Stimulated activated CD4-positive, alpha-beta T cell treated with anti-CD3 and anti-CD28 coated beads, TNF-alpha, amount 100 ng/mL, for 24 hours (primary cell): ENCODE measurements at regions not wholly inside any gene's neighbourhood (a gene's known extent, or its start where the extent isn't known, plus 50 kb on each side); places are given as distances from the start of the nearest gene placed in this dataset.
"Not testable (repeated sequence)": the region's sequence is repeated elsewhere in the genome, so short reads cannot be mapped to it uniquely, and the experiment has no call there.

Experiments used
- DNase-seq, 3 experiments: peaks; one replicate each; pipeline ENCODE4 v3.0.0-alpha.2; 2020; ENCODE audit warnings: low read depth in 3 of 3

DNA sequence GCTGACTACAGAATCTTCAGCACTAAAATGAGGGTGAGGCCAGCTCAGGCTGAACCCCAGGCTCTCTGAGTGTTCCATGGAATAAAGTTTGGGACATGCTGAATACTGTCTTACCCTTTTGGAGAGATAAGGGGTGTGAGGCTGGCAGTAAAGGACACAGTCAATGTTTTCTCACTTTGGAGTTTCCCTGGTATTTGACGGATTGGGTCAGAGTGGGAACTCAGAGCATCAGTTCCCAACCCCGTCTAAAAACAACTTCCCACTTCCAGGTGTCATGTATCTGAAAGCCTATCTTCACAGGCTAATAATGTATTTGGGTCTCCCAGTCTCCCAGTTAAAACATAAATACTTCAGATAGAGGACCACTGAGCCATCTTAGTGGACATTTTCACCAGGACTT is 180.7 kb downstream of the TLE3 start:
- DNase-seq: no peak

GRCh38 chr15:69919816-69920215 is 177.9 kb downstream of the TLE3 start:
- DNase-seq: no peak

- DNase-seq: no peak
These were observed 177.5 kb downstream of the TLE3 start for GRCh38 chr15:69920221-69920620.

GRCh38 chr15:69921626-69922619 is 175.8 kb downstream of the TLE3 start:
- no peak for DNase-seq

DNA sequence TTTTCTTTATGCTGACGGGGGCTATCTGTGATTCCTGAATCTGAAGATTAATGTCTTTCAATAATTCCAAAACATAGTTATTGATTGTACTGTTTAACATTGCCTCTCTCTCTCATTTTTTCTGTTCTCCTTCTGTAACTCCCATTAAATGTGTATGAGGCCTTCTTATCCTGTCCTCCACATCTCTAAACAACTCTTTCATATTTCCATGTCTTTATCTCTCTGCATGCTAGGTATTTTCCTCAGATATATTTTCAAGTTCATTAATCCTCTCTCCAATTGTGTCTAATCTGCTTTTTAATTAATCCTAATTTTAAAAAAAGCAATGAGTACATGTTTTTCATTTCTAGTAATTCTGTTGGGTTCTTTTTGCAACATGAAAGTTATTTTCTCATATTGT is 173.2 kb downstream of the TLE3 start:
- no peak for DNase-seq

- no peak for DNase-seq
These were observed 171.7 kb downstream of the TLE3 start for GRCh38 chr15:69926006-69926405.

DNA sequence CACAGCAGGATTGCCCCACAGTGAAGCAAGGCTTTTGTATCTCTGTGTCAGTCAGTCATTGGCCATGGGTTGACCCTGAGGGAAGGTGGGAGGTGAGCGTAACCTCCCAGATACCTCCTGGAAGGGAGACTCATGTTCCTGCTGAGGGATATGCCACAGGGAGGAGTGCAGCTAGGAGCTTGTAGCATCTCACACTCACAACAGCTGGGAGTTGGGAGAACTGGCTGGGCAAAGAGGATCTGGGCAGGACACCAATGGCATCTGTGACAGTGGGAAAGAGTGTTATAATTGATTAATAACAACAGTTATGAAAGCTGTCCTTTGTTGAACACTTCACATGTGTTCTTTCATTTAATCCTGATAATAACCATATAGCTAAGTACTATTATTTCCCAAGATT is 171.0 kb downstream of the TLE3 start:
- DNase-seq: no peak

GRCh38 chr15:69928890-69929289 is 168.8 kb downstream of the TLE3 start:
- not testable (repeated sequence) for DNase-seq

DNA sequence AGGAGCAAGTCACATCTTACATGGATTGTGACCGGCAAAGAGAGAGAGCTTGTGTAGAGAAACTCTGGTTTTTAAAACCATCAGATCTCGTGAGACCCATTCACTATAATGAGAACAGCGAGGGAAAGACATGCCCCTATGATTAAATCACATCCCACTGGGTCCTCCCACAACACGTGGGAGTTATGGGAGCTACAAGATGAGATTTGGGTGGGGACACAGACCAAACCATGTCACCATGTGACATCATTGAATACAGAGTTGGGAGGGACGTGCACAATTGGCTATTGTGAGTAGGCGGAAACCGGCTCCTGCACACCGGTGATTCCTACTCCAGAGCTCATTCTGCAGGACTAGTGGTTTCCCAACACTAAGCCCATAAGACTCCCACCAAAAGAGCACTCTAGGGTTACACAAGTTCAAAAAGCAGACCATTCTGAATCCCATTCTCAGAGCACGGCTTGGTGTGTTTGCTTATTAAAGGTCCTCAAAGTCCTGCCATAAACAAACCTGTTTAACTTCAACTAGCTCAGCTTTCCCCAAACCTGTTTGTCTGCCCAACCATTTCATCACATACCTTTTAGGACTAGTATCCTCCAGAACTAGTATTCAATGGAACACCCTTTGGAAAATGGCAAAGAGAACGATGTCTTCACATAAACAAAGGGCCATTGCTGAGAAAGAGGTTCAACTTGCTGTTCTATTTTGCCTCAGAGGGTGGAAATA is 167.6 kb downstream of the TLE3 start:
- no peak for DNase-seq

DNA sequence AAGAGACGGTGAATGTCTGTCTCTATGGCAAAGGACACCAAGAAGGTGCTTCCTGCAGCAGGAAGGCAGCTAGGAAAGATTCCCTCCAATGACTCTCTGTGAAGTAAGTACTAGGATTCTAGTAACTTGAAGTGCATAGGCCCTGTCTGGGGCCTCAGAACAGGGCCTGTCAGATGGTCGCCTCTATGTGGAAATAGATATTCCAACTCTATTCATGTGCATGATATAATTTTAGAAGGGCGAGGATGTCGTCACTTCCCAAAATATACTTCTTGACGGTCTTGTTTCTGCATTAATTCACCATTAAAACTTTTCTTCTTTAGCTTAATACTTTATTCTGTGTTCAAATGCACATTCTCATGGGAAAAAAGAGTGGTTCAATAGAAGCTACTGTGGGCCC is 167.0 kb downstream of the TLE3 start:
- no peak for DNase-seq

- DNase-seq: no peak
These were observed 166.6 kb downstream of the TLE3 start for GRCh38 chr15:69931156-69931555.

GRCh38 chr15:69934607-69935006 is 163.1 kb downstream of the TLE3 start:
- DNase-seq: no peak

DNA sequence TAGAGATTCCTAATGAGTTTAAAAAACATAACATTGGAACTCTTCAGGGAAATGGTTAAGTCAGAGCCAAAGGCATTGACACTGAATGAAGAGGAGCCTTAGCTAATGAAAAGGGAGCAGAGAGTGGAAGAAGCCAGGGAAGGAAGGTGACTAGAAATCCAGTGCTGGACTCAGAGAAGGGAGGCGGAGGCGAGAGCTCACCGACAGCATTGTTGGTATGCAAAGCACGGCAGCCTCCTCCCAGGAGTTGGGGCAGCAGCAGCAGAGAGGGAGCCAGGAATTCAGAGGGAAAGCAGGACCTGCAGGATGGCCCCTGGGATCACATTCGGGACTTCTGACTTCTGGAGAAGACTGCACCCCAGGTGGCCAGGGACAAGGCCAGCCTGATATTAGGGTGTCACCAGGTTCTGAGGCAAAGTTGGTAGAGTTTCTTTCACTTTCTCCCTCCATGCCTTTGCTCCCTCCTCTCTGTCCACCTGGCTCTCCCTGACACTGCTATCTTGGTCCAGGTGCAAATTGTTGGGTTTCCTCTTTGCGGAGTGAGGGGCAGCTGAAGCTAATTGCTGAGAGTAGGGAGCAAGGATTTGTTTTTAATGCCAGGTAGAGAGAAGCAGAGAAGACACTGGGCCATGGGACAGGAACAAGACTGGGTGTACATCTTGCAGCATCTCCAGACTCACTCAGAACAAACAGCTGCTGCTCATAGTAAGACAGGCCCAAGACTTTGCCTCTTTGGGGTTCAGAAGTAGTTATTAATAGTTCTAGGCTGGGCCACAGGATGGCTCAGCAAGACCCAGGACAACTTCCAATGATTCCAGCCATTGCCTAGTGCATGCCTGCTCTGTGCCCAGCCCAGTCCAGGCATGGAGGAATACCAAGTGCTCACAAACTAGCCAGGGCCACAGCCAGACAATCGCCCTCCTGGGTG is 157.9 kb downstream of the TLE3 start:
- DNase-seq: no peak

GRCh38 chr15:69940441-69941300 is 157.0 kb downstream of the TLE3 start:
- no peak for DNase-seq

DNA sequence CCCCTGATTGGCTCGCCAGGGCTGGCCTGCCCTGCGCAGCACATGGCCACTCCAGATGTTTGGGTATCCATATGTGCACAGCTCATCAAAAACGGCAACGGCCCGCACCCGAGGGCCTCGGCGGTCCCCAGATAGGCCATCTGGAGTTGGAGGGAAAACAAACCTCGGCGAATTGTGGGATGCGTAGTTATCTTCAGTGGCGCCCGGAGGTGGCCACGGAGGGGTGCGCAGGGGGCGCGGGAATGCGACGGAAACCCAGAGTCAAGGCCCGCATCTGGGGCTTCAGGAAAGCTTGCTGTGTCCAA is 156.5 kb downstream of the TLE3 start:
- DNase-seq: no peak

DNA sequence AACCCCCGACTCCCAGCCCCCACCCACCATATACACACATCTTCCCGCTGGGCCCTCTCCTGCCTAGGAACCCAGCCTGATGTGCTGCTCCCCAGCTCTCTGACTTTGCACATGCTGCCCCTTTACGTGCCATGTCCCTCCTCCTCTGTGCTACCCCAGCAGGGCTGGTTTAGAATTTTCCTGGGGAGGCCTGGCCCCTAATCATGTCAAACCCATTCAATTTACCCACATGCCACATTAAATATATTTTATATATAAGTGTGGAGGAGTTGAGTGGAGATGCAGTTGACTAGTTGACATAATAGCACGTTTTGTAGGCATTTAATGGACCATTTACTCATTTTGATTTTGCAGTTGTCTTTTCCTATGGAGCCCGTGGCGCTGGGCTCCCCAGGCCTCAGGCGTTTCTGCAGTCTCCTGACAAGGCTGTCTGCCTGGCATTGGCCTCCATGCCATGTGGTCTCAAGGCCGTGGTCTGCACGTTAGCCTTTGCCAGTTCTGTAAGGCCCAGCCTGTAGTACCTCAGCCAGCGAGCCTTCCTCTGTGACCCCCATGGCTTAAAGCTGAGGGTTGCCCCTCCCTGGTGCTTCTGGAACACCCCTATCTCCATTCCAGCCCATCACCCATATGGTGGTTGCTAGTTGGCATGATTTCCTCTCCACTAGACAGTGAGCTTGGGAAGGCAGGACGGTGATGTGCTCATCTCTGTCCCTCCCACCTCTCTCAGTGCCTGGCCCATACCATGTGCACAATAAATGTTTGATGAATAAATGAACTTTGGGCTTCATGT is 155.8 kb downstream of the TLE3 start:
- no peak for DNase-seq

DNA sequence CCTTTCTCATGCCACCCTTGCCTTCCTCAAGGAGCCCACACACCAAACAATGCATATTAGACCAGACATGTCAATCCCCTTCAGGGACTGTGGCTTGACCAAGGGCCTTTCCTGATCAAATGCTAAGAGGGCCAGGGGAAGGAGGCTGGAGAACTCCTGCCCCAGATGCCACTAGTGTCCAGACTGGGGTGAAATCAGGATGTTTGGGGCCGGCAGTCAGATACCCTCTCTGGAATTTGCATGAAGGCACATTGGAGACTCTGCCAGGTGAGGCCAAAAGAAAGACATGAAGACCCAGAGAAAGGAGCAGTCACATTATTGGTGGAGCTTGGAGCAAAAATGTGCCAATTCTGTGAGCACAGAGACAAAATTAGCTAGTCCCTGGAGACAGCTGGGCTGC is 154.1 kb downstream of the TLE3 start:
- DNase-seq: no peak

- no peak for DNase-seq
These were observed 152.0 kb downstream of the TLE3 start for GRCh38 chr15:69945729-69946128.

GRCh38 chr15:69946870-69947269 is 150.8 kb downstream of the TLE3 start:
- DNase-seq: no peak

DNA sequence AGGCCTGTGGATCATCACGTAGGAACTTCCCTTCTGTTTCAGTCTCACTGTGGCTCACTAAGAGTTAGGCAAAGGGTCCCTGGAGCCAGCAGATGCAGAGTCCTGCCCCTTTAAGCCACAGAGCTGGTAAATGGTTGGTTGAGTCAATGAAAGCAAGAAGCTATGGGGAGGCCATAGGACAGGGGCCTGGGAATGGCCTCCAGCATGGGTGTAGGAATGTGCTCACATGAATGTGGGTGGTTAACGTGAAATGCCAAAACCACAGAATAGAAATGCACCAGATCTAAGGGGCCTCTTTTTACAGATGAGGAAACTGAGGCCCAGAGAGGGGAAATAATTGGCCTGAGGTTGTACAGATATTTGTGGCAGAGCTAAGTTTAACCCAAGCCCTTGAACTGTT is 150.3 kb downstream of the TLE3 start:
- DNase-seq: no peak
